Fibroblast of skin of left quadriceps (primary cell): ENCODE measurements at regions not wholly inside any gene's neighbourhood (a gene's known extent, or its start where the extent isn't known, plus 50 kb on each side); places are given as distances from the start of the nearest gene placed in this dataset.
A peak's percentile ranks its signal among the peaks of the same experiment; 100 is the strongest.
"Not testable (repeated sequence)": the region's sequence is repeated elsewhere in the genome, so short reads cannot be mapped to it uniquely, and the experiment has no call there.

ENCODE experiments used
- DNase-seq, 2 experiments: peaks; one replicate each; pipeline ENCODE4 v3.0.0-alpha.2; 2013; ENCODE audit warnings: low read depth in 2 of 2

DNA sequence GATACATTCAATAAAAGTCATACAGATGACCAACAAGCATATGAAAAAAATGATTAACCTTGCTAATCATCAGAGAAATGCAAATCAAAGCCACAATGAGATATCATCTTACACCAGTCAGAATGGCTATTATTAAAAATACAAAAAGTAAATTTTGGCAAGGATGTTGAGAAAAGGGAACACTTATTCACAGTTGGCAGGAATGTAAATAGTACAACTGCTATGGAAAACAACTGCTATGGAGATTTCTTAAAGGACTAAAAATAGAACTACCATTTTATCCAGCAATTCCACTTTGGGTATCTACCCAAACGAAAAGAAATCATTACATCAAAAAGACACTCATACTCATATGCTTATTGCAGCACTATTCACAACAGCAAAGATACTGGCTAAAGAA, 1121.8 kb downstream of the TBL1XR1 start:
- no peak for DNase-seq

DNA sequence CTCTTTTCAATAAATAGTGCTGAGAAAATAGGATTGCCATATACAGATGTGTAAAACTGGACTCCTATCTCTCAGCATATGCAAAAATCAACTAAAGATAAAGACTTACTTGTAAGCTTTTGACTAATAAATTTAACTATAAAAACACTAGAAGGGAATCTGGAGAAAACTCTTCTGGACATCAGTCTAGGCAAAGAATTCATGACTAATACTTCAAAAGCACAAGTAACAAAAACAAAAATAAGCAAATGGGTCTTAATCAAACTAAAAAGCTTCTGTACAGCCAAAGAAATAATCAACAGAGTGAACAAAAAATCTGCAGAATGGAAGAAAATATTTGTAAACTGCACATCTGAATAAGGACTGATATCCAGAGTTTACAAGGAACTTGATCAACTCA, 1122.2 kb downstream of the TBL1XR1 start:
- DNase-seq, result no peak

GRCh38 chr3:176074096-176074495, 1123.2 kb downstream of the TBL1XR1 start:
- no peak for DNase-seq

DNA sequence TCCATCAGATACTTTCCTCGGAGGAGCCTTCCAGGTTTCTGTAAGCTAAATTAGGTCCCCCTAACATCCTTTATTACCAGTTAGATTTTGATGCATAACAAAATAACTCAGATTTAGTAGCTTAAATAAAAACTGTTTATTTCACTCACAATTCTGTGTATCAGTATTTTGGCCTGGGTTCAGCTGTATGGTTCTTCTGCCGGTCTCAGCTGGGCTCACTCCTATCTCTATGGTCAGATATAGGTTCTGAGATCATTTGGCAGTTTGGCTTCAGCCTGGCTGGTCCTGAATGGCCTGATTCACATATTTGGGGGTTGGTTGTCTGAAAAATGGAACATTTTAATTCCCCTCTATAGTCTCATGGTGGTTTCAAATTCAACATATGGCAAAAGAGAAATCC, 1125.3 kb downstream of the TBL1XR1 start:
- DNase-seq, result no peak

- no peak for DNase-seq
Measured at GRCh38 chr3:176068750-176069149, 1128.5 kb downstream of the TBL1XR1 start.

DNA sequence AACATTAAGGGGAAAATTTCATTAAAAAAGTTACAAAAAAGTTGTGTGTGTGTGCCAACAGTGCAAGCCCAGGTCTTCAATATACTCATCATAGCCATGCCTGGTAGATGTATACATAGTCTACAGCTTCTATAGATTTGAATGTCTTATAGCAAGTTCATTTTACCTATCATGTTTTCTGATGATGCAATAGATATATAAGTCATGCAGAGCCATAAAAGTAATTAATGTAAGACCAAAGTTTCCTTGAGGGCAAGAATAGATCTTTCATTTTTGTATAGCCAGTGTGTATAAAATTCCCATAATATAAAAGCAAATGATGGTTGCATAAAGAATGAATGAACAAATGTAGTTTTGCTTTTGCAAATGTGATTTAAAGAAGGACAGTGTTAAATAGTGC, 1138.4 kb downstream of the TBL1XR1 start:
- DNase-seq, result no peak

GRCh38 chr3:176055836-176056235, 1141.4 kb downstream of the TBL1XR1 start:
- no peak for DNase-seq

DNA sequence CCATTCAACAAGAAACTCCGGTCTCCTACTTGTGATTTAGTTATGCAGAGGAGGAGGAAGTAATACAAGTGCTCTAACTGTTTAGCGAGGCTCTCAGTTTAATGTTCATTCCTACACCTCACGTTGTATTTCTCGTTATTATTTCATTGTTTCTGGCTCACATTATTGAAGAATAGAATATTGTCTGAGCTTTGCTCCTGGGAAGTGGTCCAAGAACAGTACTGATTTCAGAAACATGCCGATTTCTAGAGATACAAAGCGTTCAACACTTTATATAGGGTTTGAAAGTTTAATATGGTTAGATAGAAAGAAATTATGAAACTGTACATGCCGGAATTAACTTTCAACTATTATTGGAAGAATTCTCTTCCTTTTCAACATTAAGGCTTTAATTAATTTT, 1145.5 kb downstream of the TBL1XR1 start:
- DNase-seq, result no peak

DNA sequence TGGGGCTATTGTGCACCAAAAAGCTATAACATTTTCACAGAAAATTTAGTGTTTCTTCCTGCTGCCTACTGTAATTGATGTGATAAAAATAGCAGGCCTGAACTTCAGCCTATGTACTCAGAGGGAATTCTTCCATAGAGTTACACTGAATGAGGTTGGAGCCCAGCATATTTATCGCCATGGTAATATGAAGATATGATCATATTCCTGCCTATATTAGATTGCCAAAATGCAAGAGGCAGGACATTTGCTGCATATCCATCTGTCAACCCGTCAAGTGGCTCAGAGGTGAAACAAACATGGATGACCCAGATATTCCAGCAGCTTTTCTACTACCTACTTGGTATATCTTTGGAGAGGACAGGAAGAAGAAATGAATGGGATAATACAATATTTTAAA, 1150.6 kb downstream of the TBL1XR1 start:
- DNase-seq, result no peak

DNA sequence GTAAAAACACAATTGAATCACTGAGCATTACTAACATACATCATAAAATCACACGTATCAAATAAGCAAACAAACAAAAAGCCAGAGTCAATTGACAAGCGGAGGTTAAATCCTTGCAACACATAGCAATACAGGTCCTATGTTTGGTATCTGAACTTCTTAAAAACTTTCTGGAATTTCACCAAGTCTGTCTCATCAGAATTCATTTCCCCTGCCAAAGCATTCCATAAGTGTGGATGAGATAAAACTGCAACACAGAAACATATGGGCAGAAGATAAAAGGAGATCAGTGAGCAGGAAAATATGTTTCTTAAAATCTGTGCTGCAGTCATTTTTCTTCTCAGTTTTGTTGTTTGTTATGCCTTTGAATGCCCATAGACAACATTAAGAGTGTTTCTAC, 1155.5 kb downstream of the TBL1XR1 start:
- peak; percentile 70 to 71 for DNase-seq

GRCh38 chr3:176041185-176041584, 1156.1 kb downstream of the TBL1XR1 start:
- DNase-seq, result no peak

- DNase-seq, result no peak
Measured at GRCh38 chr3:176037636-176038035, 1159.6 kb downstream of the TBL1XR1 start.

- DNase-seq, result peak in 1 of 2 experiments; percentile 3
Measured at GRCh38 chr3:176032043-176032442, 1165.2 kb downstream of the TBL1XR1 start.

DNA sequence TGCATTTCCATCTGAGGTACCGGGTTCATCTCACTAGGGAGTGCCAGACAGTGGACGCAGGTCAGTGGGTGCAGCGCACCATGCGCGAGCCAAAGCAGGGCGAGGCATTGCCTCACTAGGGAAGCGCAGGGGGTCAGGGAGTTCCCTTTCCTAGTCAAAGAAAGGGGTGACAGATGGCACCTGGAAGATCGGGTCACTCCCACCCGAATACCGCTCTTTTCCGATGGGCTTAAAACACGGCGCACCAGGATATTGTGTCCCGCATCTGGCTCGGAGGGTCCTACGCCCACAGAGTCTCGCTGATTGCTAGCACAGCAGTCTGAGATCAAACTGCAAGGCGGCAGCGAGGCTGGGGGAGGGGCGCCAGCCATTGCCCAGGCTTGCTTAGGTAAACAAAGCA, 1157.1 kb downstream of the NAALADL2 start:
- not testable (repeated sequence) for DNase-seq

DNA sequence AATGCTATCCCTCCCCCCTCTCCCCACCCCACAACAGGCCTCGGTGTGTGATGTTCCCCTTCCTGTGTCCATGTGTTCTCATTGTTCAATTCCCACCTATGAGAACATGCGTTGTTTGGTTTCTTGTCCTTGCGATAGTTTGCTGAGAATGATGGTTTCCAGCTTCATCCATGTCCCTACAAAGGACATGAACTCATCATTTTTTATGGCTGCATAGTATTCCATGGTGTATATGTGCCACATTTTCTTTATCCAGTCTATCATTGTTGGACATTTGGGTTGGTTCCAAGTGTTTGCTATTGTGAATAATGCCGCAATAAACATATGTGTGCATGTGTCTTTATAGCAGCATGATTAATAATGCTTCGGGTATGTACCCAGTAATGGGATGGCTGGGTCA, 1156.1 kb downstream of the NAALADL2 start:
- not testable (repeated sequence) for DNase-seq

DNA sequence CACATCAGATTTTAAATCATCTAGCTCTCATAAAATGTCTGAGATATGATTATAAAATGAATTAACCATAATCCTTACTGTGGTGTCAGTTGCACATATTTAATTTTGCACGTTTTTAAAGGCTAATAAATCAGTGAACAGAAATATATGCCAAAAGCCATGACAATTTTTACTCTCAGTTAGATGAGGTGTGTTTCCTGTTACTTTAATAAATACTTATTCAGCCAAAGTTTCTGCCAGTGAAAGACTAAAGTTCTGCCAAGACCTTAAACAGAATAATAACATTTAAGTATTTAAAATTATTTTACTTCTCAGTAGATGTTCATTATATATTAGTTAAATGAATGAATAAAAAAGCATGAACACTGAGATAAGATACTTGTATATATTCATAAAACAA, 1150.1 kb downstream of the NAALADL2 start:
- no peak for DNase-seq

DNA sequence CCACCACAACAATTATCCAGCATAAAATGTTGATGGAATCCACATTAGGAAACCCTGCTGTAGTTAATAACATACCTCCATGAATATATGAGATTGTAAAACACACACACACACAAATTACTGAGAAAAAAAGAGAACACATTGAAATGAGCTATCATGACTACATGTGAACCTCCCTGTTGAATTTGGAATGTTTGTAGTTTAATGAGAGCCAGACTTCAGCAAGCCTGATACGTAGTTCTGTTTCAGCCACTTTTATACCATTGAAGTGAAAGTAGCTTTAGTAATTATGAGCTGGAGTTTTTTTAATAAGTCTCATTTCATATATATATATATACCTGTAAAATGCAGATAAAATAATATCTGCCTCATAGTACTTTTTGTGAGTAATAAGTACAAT, 1146.4 kb downstream of the NAALADL2 start:
- DNase-seq, result no peak

- no peak for DNase-seq
Measured at GRCh38 chr3:175989161-175989560, 1130.0 kb downstream of the NAALADL2 start.

DNA sequence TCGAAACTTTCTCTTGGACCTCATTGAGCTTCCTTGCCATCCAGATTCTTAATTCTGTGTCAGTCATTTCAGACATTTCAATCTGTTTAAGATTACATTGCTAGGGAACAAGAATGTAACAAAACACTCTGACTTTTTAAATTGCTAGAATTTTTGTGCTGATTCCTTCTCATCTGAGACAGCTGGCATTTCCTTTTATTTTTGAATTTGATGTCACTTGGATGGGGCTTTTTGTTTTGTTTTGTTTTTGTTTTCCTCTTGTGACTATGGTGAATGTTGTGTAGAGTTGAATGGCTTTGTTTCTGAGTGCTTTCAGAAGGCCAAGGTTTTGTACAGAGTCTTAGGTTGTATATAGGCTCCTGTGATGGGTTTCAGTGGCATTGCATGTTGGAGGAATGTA, 1129.3 kb downstream of the NAALADL2 start:
- no peak for DNase-seq

- no peak for DNase-seq
Measured at GRCh38 chr3:175985781-175986180, 1126.6 kb downstream of the NAALADL2 start.

DNA sequence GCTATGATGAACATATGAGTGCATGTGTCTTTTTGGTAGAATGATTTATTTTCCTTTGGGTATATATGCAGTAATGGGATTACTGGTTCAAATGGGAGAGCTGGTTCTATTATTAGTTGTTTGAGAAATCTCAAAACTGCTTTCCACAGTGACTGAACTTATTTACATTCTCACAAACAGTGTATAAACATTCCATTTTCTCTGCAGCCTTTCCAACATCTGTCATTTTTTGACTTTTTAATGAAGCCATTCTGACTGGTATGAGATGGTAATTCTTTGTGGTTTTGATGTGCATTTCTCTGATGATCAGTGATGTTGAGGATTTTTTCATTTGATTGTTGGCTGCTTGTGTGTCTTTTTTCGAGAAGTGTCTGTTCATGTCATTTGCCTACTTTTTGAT, 1124.2 kb downstream of the NAALADL2 start:
- DNase-seq, result peak; percentile 50 to 53

DNA sequence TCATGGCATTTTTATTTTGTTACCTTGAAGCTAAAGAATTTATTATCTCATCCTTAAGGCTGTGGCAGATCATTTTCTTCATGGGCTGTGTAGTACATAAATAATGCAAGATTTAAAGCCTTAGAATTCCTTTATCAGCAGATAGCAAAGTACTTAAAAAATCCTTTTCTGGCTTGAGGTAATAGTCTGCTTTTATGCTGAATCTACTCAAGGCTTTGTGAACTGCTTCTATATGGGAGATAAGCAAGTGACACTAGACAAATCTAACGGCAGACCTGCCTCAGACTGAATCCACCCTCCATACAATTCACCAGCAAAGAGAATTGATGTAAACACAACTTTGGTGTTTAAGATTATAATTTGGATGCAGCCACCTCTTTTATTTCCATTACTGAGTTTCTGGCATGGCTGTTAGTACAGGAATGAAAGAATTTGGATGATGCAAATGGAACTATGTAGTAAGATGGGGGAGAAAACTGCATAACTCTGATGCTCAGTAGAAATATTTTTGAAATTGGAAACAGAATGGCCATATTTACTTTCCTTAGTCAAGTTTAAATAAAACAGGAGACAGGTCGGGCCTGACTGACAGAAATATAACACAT, 1121.5 kb downstream of the NAALADL2 start:
- peak; percentile 38 to 44 for DNase-seq

GRCh38 chr3:175977968-175978752, 1119.0 kb downstream of the NAALADL2 start:
- DNase-seq, result no peak

DNA sequence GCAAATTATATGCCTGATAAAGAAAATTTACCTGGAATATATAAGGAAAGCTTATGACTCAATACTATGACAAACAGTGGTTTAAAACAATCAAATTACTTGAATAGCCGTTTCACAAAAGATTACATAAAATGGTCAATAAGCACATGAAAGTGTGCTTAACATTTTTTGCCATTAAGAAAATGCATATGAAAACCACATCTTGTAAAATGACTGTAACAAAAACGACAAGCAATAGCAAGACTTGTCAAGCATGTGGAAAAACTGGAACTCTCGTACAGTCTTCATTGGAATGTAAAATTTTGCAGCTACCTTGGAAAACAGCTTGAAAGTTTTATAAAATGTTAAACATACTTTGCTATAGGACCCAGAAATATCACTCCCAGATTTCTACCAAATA, 1110.3 kb downstream of the NAALADL2 start:
- DNase-seq, result no peak
